LoVo (cell line): ENCODE measurements at regions not wholly inside any gene's neighbourhood (a gene's known extent, or its start where the extent isn't known, plus 50 kb on each side); places are given as distances from the start of the nearest gene placed in this dataset.
A peak's percentile ranks its signal among the peaks of the same experiment; 100 is the strongest.

Experiments
- DNase-seq: peaks from one replicate; pipeline ENCODE4 v3.0.0-alpha.2; 2016; ENCODE audit warnings: low spot score

DNA sequence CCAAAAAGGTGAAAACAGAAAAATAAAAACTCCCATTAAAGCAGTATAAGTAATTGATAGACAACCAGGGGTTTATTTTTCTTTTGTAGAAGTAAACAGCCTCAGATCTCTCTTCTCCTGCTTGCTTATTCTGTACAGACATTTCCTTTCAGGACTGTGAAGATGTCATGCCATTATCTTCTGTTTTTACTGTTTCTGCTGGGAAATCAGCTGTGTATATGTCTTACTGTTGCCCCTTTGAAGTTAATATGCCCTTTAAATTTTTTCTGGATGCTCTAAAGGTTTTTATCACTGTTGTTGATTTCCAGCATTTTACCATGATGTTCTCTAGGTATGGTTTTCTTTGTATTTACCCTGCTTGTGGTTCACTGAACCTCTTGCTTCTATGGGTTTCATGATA lies 199.5 kb downstream of the NXNL2 start:
- no peak for DNase-seq

- no peak for DNase-seq
Observed at GRCh38 chr9:88736136-88736637, 201.2 kb downstream of the NXNL2 start.

GRCh38 chr9:88737031-88737430 lies 202.1 kb downstream of the NXNL2 start:
- DNase-seq = no peak

GRCh38 chr9:88737876-88738275 lies 202.9 kb downstream of the NXNL2 start:
- DNase-seq = no peak

DNA sequence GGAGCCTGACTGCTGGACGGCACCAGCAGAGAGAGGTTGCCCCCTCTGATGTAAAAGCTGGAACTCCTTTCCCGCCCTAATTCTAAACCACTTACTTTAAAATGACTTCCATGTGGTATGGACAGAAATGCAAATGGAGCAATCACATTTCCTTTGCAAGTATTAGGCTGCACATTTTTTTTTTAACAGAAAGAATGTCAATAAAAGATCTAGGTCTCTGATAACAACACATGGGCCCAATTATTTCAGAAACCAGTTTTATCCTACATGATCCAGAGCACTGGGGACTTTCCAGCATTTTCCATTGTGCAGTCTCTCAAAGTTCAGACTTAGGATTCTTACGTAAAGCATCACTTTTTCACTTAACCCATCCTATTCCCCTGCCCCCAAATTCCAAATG lies 203.7 kb downstream of the NXNL2 start:
- no peak for DNase-seq

DNA sequence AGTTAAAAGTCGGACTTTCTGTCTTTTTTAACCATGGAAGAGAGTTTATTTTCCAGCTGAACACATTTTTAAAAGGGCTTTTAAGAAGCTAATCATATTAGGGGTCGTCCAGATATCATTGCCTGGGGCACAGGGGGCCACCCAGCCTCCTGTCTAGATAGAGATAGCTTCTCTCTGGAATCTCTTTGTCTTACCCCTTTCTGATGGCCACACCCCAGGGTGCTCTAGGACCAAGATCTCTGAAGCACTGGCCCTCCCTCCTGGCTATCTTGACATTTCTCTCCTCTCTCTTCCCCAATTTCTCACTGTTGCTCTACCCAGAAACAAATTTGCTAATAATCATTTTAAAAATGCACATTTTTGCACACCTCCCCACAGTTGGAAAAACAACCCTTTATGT lies 204.4 kb downstream of the NXNL2 start:
- no peak for DNase-seq

DNA sequence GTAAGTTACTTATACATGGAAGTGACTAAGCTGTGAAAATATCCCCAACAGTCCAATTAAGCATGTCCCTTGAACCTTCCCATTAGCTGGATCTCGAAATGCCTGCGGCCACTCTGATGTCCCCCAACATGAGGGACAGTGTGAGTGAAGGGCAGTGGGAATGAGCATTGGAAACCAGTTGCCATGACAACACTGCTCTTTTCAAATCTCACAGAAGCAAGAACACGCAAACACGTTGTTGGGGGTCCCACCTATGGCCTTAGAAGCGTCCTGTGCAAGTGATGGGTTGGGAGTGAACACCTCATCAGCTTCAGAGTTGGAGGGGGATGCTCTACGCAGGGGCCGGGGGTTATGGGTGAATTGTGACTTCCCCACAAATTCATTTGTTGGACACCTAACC lies 205.9 kb downstream of the NXNL2 start:
- DNase-seq = no peak

DNA sequence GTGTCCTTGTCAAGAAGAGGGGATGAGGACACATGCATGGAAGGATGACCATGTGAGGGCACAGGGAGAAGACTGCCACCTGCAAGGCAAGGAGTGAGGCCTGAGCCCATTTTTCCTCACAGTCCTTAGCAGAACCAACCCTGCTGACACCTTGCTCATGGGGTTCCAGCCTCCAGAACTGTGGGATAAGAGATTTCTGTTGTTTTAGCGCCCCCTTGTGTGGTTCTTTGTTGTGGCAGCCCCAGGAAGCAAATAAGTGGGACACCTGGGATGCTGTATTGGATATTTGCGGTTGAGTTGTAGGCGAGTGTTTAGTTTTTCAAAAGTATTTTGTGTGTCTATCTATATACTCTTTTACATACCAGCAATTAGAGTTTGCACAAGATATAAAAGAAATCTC lies 206.4 kb downstream of the NXNL2 start:
- peak; percentile 9 for DNase-seq

GRCh38 chr9:88742483-88742882 lies 207.5 kb downstream of the NXNL2 start:
- no peak for DNase-seq

- no peak for DNase-seq
Observed at GRCh38 chr9:88742905-88743304, 207.9 kb downstream of the NXNL2 start.

DNA sequence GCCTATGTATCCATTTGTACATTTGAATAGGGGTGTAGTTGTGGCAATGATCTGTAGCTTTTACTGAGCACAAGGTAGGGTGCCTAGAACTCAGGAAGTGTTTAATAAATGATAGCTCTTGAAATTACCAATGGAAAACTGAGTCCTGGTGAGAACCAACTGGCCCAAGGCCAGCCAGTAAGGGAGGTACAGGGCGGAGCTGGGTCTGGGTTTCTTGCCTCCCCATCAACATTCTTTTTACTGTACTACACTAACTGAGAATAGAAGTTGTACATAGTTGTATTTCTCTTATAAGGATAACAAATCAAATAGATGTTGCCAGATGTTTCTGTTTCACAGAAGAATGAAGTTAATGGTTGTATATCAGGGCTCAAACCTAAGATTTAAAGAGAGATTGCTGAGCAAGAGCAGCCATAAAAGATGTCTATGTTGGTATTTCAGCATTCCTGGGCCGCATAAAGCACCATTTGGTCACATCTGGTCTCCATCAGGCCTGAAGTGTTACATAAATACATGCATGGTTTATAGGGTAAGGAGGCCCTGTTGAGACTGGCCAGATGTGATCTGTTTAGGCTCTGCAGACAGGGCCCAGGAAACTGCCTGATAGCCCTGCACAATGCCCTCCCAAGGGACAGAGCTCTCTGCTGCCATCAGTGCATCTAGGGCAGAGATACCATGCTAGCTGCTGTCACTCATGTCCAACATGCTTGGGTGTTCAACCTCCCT lies 210.5 kb downstream of the NXNL2 start:
- DNase-seq = no peak

DNA sequence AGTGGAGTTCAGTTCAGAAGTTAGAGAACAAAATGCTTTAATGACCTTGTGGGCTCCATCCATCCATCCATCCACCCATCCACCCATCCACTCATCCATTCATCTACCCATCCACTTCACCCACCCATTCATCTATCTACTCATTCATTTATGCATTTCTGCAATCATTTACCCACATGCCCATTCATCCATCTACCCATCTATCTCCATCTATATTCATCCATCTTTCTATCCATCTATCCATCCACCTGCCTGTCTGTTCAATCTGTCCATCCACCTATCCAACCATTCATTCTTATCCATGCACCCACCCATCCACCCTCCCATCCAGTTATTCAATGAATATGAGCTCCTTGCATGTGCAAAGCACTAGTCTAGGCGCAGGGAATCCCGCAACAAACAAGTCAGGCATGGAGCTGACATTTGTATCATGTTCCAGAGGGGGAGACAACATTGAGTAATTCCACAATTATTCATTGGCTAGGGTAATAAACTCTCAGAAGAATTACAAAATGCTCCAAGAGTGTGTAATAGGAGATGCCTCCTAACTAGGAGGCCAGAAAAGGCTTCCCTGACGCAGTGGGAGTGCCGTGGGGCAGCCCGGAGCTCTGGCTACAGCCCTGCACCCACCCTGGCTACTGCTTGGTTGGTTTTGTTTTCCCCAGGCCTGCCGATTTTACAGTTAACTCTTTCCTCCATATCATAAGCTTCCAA lies 211.2 kb downstream of the NXNL2 start:
- DNase-seq = no peak

DNA sequence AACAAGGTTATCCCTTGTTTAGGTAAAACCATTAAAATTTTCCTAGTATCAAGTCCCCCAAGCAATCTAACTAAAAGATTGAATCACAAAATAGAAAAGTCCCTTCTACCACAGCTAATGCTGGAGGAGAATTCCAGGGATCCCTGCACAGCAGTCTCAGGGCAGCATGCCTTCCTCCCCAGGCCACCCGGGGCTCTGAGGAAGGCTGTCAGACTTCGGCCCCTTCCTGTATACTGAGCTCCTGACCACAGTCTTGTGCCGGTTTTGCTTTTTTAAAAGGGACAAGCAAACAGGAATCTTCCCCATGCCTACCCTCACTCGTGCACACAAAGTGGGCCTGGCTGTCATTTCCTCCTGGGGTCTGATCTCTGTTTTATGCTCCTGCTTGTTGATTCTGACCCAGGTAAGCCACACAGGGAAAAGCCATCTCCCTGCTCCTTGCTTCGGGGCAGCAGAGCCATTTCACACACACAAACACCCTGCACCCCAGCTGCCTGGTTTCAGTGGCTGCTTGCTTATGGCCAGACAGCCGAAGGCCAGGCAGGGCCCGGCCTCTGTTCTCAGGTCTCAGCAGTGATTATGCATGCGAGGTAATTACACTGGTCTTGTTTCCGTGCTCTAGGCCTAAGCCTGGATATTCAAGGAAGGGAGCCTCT lies 211.9 kb downstream of the NXNL2 start:
- DNase-seq = no peak

DNA sequence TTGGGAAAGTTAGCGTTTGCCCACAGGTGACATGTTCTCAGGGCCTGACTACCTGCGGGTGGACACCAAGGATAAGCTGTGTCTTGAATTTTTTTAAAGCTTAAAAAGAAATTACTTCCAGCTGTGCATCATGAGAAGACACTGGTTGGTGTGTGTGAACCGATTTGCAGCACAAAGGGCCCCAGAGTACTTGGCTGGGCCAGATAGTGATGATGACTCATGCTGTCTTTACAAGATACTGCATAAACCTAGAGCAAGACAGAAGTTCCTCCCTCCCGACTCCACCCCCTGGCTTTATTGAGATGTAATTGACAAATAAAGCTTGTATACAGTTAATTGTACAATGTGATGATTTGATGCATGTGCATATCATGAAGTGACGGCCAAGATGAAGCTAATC lies 212.8 kb downstream of the NXNL2 start:
- peak; percentile 18 for DNase-seq

DNA sequence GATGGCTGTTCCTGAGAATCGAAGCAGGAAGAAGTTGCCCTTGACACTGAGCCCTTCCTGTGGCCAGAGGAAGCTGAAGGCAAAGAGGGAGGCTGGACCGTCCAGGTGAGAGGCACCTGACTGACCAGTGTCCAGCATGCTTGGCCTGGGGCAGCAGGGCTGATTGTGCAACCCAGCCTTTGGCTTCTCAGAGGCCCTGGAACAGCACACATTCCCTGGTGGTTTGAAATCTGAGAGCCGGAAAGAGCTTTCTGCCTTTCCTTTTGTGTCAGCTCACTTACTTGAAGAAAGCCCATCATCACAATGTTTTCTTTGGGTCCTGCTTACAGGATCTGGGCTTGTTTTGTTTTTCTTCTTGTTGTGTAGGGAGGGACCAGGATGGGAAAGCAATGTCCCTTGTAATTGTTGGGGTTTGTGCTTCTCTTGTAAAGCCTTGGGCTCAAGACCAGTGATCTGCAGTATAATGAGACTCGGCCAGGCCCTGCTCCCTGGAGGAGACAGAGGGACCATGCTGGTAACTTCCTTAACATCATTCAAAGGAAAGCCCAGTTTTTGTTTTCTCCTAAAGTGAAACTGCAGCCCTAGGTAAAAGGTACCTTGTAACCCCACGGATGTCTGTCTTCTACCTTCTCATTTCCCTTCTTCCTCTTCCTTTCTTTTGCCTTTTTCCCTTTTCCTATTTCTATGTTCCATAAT lies 213.7 kb downstream of the NXNL2 start:
- no peak for DNase-seq

DNA sequence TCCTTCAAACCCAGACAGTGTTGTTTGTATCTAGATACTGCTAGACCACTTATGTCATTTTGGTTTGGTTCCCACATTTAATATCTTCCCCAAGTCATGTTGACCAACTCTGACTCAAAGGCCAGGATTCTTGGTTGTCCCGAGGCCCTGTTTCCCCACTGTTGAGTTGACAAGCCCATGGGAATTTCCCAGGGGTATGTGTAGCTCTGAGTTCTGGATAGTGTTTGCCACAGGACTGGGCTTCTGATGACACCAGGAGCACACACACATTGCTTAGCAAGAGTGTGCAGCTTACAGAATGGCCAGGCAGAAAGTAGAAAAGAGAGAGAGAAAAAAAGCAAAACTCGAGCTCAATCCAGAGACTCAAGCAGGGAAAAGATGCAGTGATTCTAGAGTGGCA lies 214.4 kb downstream of the NXNL2 start:
- no peak for DNase-seq

- no peak for DNase-seq
Observed at GRCh38 chr9:88750832-88751360, 215.9 kb downstream of the NXNL2 start.

DNA sequence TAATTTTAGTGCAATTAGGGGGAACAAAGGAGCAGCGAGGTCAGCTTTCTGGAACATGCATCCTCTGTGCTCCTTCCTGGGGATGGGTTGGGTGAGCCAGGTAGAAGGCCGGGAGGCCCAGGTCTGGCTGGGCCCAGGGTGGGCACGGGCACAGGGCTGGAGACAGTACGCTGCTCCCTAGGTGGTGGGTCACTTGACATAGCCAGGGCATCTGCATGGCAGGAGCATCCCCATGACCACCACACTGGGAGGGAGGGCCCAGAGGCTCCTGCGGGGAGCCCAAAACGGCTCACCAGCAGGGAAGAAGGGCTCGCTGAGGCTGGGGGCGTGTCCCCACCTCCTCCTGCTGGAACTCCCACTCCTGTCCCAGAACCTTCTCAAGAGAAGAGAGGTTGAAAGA lies 216.8 kb downstream of the NXNL2 start:
- no peak for DNase-seq

- no peak for DNase-seq
Observed at GRCh38 chr9:88753691-88754367, 218.9 kb downstream of the NXNL2 start.

DNA sequence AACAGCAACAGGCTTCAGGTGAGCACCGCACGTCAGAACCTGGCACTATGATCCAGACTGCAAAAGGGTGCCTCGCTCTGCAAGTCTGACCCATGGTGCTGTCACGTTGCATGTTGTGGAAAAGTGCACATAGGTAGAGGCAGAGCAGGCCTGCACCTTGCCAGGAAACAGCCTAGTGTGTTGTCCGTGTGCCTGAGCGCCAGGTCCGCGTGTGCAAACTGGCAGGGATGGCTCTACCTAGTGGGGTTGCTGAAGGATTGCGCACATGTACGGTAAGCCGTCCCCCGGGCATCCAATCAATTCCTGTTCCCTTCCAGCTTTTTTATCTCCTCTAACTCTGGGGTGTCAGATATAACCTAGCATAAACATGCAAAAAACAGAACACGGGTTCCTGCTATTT lies 219.5 kb downstream of the NXNL2 start:
- no peak for DNase-seq

DNA sequence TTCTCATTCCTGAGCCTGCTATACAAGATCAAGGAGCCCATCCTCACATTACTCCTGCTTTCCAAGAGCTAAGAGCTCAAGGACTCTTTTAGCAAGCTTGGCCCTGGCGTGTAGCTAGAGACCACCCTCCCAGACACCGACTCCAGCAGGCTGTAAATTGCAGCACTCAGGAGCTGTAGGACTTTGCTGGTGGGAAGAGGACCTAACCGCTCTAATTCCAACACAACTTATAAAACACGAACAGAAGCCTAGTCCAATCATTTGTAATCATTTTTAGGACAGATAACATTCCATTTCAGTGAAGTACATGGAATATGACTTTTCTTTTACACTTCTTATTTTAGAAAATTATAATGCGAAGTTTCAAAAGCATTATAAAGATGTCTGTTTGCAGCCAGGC lies 219.9 kb downstream of the NXNL2 start:
- no peak for DNase-seq
